DOHH2 (cell line): ENCODE measurements at regions not wholly inside any gene's neighbourhood (a gene's known extent, or its start where the extent isn't known, plus 50 kb on each side); places are given as distances from the start of the nearest gene placed in this dataset.

Experiments
- EZH2phosphoT487 ChIP-seq: fragments of 200-600 bp; sonication (generic); IDR thresholded peaks from 2 replicates; pipeline ENCODE4 v1.6.1; 2017; ENCODE audit warnings: borderline replicate concordance, mild to moderate bottlenecking, antibody characterized with exemption, low read length, moderate library complexity, mixed read lengths
- TF ChIP-seq, protein P1 (sequence below): fragments of 200-600 bp; sonication (generic); IDR thresholded peaks from one replicate; pipeline ENCODE4 v1.5.1; 2014; ENCODE audit warnings: antibody characterized with exemption, mild to moderate bottlenecking, low read depth, low read length; ENCODE audit not compliant: poor library complexity, severe bottlenecking

DNA sequence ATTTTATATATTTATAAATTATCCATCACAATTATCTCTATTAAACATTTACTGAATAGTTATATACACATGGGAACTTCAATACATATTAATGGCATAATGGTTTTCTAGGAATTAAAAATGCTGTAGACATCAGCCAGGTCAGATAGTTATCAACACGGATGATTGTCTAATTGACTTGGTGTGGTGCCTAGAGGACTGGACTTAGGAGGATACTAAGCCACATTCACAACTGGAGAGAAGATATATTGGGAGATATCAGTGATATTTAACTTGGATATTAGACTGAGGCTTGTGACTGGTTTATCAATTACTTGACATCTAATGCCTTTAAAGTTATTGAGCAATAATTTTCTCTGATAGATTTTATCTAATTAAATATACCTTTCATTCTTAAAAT, 794.5 kb upstream of the ANO3 start:
- TF ChIP-seq, protein P1, sequence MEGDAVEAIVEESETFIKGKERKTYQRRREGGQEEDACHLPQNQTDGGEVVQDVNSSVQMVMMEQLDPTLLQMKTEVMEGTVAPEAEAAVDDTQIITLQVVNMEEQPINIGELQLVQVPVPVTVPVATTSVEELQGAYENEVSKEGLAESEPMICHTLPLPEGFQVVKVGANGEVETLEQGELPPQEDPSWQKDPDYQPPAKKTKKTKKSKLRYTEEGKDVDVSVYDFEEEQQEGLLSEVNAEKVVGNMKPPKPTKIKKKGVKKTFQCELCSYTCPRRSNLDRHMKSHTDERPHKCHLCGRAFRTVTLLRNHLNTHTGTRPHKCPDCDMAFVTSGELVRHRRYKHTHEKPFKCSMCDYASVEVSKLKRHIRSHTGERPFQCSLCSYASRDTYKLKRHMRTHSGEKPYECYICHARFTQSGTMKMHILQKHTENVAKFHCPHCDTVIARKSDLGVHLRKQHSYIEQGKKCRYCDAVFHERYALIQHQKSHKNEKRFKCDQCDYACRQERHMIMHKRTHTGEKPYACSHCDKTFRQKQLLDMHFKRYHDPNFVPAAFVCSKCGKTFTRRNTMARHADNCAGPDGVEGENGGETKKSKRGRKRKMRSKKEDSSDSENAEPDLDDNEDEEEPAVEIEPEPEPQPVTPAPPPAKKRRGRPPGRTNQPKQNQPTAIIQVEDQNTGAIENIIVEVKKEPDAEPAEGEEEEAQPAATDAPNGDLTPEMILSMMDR = no peak
- no peak for TF ChIP-seq EZH2phosphoT487
